ENCODE measurements at regions not wholly inside any gene's neighbourhood (a gene's known extent, or its start where the extent isn't known, plus 50 kb on each side); places are given as distances from the start of the nearest gene placed in this dataset.
"Not testable (repeated sequence)": the region's sequence is repeated elsewhere in the genome, so short reads cannot be mapped to it uniquely, and the experiment has no call there.

DNA sequence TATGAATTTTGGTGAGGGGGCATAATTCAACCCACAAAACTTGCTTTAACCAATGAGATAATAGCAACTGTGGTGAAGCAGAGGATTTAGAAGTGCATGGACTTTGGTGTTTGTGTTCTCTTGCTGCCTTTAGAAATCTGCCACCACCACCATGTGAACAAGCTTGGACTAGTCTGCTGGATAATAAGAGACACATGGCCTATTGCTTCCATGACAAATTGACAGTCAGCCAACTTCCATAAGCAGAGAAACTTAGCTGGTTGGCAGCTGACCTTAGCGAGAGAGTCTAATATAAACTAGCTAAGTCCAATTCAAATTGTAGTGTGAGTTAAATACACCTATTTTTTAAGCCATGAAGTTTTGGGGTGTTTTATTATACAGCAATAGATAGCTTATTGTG lies 482.1 kb upstream of the ANO5 start:
- TF ChIP-seq, protein P1, sequence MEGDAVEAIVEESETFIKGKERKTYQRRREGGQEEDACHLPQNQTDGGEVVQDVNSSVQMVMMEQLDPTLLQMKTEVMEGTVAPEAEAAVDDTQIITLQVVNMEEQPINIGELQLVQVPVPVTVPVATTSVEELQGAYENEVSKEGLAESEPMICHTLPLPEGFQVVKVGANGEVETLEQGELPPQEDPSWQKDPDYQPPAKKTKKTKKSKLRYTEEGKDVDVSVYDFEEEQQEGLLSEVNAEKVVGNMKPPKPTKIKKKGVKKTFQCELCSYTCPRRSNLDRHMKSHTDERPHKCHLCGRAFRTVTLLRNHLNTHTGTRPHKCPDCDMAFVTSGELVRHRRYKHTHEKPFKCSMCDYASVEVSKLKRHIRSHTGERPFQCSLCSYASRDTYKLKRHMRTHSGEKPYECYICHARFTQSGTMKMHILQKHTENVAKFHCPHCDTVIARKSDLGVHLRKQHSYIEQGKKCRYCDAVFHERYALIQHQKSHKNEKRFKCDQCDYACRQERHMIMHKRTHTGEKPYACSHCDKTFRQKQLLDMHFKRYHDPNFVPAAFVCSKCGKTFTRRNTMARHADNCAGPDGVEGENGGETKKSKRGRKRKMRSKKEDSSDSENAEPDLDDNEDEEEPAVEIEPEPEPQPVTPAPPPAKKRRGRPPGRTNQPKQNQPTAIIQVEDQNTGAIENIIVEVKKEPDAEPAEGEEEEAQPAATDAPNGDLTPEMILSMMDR (IDR thresholded peaks at IDR 0.05; ENCODE audit: insufficient read depth, low read depth, low read length, missing control alignments): no peak
- DNase-seq (ENCODE audit: low read depth): no peak

DNA sequence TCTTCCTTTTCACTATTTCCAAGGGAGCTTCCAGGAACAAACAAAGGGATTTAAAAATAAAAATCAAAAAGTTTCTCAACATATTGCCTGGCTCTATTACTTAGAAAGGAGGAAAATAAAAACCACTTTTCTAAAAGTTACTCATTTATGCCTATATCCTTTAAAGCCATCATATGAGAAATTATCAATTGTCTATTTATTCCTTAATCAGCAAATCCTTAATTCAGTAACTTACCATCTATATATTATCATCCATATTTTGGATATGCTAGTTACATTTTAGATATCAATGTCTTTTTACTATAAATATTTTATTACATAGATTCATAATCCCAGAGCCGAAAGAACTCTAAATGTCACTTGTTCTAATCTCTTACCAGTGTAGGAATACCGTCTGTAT lies 481.5 kb upstream of the ANO5 start:
- DNase-seq (ENCODE audit: low read depth): no peak
- H3K4me3 ChIP-seq (ENCODE audit: low read depth, low read length): no peak overlapping the region
- TF ChIP-seq, protein P1 (IDR thresholded peaks at IDR 0.05; ENCODE audit: insufficient read depth, low read depth, low read length, missing control alignments): no peak

More for the DNA sequence above, 482.1 kb upstream of the ANO5 start:
- H3K4me3 ChIP-seq (ENCODE audit: low read depth, low read length): no peak overlapping the region

DNA sequence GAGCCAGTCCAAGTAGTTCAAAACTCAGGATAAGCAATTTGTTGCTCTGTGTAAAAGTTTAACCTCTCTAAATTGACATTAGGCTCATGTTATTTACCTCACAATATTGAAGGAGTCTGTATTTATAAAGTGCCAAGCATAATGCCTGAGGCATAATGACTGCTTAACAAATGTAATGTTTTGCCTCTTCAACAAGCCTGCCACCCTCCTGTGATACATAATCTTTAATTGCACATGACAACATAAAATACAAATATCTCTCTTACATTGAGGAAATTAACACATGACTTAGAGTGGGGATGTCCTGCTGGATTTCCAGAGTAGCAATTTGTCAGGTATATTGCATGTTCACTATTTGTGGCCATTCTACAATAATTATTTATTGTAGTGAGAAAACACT lies 469.2 kb upstream of the ANO5 start:
- no peak for DNase-seq (ENCODE audit: low read depth)
- TF ChIP-seq, protein P1 (IDR thresholded peaks at IDR 0.05; ENCODE audit: insufficient read depth, low read depth, low read length, missing control alignments): no peak

DNA sequence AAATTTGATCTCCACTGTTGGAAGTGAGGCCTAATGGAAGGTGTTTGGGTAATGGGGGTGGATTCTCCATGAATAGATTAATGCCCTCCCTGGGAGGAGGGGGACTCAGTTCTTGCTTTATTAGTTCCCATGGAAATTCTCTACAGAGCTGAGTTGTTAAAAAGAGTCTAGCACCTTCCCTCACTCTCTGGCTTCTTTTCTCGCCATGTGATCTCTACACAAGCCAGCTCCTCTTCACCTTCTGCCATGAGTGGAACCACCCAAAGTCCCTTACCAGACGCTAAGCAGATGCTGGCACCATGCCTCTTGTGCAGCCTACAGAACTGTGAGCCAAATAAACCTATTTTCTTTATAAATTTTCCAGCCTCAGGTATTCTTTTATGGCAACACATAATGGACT lies 465.8 kb upstream of the ANO5 start:
- no peak for DNase-seq (ENCODE audit: low read depth)
- TF ChIP-seq, protein P1 (IDR thresholded peaks at IDR 0.05; ENCODE audit: insufficient read depth, low read depth, low read length, missing control alignments): no peak

More for the DNA sequence above, 469.2 kb upstream of the ANO5 start:
- H3K4me3 ChIP-seq (ENCODE audit: low read depth, low read length): no peak overlapping the region

DNA sequence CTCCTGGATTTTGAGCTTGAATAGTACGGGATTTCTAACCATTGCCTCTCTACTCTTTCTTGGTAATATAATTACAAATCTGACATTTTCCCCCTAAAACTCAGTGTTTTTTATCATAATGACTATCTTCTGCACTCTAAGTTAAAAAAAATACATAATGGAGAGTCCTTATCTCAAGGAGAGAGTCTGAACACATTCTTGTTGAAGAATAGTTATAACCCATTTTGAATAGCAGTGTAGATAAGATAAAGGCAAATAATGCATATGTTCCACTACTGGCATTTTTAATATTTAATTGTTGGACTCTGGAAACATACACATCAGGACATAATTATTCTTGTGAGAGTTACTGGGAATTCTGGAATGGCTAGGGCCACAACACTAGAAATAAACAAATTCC lies 456.5 kb upstream of the ANO5 start:
- no peak overlapping the region for H3K4me3 ChIP-seq (ENCODE audit: low read depth, low read length)
- TF ChIP-seq, protein P1 (IDR thresholded peaks at IDR 0.05; ENCODE audit: insufficient read depth, low read depth, low read length, missing control alignments): no peak
- DNase-seq (ENCODE audit: low read depth): no peak

More for the DNA sequence above, 465.8 kb upstream of the ANO5 start:
- no peak overlapping the region for H3K4me3 ChIP-seq (ENCODE audit: low read depth, low read length)

DNA sequence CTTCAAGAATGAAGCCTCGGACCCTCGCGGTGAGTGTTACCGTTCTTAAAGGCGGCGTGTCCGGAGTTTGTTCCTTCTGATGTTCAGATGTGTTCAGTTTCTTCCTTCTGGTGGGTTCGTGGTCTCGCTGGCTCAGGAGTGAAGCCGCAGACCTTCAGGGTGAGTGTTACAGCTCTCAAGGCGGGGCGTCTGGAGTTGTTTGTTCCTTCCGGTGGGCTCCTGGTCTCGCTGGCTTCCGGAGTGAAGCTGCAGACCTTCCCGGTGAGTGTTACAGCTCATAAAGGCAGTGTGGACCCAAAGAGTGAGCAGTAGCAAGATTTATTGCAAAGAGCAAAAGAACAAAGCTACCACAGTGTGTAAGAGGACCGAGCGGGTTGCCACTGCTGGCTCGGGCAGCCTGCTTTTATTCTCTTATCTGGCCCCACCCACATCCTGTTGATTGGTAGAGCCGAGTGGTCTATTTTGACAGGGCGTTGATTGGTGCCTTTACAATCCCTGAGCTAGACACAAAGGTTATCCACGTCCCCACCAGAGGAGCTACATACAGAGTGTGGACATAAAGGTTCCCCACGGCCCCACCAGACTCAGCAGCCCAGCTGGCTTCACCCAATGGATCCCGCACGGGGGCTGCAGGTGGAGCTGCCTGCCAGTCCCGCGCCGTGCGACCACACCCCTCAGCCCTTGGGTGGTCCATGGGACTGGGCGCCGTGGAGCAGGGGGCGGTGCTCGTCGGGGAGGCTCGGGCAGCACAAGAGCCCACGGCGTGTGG lies 440.2 kb upstream of the ANO5 start:
- not testable (repeated sequence) for H3K4me3 ChIP-seq (ENCODE audit: low read depth, low read length); DNase-seq (ENCODE audit: low read depth)

DNA sequence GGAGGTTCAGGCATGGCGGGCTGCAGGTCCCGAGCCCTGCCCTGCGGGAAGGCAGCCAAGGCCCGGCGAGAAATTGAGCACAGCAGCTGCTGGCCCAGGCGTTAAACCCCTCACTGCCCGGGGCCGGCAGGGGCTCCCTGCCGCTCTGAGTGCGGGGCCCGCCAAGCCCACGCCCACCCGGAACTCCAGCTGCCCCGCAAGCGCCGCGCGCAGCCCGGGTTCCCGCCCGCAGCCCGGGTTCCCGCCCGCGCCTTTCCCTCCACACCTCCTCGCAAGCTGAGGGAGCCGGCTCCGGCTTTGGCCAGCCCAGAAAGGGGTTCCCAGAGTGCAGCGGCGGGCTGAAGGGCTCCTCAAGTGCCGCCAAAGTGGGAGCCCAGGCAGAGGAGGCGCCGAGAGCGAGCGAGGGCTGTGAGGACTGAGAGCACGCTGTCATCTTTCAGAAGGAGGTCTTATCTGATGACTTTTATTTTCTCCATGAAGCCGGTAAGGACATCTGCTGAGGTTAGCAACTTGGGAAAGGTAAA lies 439.6 kb upstream of the ANO5 start:
- not testable (repeated sequence) for H3K4me3 ChIP-seq (ENCODE audit: low read depth, low read length); DNase-seq (ENCODE audit: low read depth)

DNA sequence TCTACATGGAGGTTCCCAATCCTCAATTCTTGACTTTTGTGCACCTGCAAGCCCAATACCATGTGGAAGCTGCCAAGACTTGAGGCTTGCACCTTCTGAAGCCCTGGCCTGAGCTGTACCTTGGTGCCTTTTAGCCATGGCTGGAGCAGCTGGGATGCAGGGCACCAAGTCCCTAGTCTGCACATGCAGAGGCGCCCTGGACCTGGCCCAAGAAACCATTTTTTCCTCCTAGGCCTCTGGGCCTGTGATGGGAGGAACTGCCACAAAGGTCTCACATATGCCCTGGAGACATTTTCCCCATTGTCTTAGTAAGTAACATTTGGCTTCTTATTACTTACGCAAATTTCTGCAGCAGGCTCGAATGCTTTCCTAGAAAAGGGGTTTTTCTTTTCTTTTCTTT lies 431.9 kb upstream of the ANO5 start:
- TF ChIP-seq, protein P1 (IDR thresholded peaks at IDR 0.05; ENCODE audit: insufficient read depth, low read depth, low read length, missing control alignments): no peak
- DNase-seq (ENCODE audit: low read depth): no peak

More for the DNA sequence above, 431.9 kb upstream of the ANO5 start:
- H3K4me3 ChIP-seq (ENCODE audit: low read depth, low read length): no peak overlapping the region

All from GM12865 (cell line).